GM12864 (cell line): ENCODE measurements at regions not wholly inside any gene's neighbourhood (a gene's known extent, or its start where the extent isn't known, plus 50 kb on each side); places are given as distances from the start of the nearest gene placed in this dataset.

Experiments used
- DNase-seq: peaks from one replicate; pipeline ENCODE4 v3.0.0-alpha.2; 2011; ENCODE audit warnings: low read depth
- H3K4me3 ChIP-seq: 2 replicates; pipeline ENCODE4 v1.5.1; 2011; ENCODE audit warnings: mild to moderate bottlenecking, low read depth, low read length, control low read depth
- CTCF ChIP-seq: IDR thresholded peaks from 2 replicates; pipeline ENCODE4 v1.5.1; 2011; ENCODE audit warnings: low read depth, mild to moderate bottlenecking, moderate library complexity, low read length, control low read depth, inconsistent platforms; ENCODE audit errors: missing control alignments

DNA sequence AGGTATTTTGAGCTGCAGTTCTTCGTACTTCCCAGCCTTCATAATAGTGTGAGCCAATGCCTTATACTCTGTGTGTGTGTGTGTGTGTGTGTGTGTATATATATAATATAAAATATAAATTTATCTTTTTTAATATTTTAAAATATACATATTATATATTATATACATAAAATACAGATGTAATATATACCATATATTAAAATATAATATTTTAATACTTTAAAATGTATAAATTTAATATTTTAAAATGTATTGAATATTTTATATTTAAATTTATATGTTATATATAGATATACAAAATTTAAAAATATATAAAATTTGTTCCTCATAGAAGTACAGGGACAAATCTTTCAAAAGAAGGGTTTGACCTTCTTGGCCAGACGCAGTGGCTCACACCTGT lies 53.7 kb upstream of the CARD18 start:
- no peak for DNase-seq
- TF ChIP-seq CTCF, result no peak
- no peak overlapping the region for H3K4me3 ChIP-seq

DNA sequence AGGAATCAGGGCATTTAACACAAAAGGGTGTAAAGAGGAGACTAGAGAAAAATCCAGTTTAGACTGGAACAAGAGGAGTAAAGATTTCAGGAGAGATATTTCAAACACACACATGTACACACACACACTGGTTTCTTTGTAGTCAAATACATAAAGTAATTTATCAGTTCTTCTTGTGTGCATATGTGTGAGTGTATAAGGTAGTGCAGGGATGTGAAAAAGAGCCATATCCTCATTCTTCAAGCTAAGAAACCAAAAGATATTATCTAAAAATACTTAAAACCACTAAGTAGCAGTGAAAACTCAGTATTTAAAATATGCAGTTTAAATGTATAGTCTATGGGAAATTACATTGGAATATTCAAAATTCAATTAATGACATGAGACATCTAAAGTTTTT lies 52.5 kb upstream of the CARD18 start:
- no peak for TF ChIP-seq CTCF
- DNase-seq, result no peak

DNA sequence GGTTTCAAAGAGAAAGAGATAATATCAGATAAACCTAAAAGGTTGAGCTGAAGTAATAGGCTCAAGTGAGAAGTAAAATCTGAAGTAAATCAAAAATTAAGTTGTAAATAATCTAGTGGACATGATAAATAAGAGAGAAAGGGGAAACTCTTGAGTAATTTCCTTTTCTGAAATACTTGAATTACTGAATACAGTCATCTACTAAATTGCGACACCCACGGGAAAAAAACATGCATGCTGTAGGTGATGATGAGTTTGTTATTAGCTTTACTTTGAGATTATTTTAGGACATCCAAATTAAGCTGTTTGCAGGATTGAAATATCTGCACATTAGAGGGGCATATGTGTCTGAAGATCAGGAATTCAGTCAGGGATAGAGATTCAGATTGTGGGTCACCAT lies 50.0 kb upstream of the CARD18 start:
- H3K4me3 ChIP-seq, result no peak overlapping the region
- no peak for DNase-seq
- TF ChIP-seq CTCF, result no peak

More for the DNA sequence above, 52.5 kb upstream of the CARD18 start:
- H3K4me3 ChIP-seq, result no peak overlapping the region
